SK-N-SH (cell line): ENCODE measurements at regions not wholly inside any gene's neighbourhood (a gene's known extent, or its start where the extent isn't known, plus 50 kb on each side); places are given as distances from the start of the nearest gene placed in this dataset.
A peak's percentile ranks its signal among the peaks of the same experiment; 100 is the strongest.

Experiments used
- CTCF ChIA-PET: fragments of 300-600, 350-600 bp; formaldehyde crosslinking; extraction: SDS; loops from one replicate; lab custom pipeline; 2021; lab: Yijun Ruan, JAX
- POLR2A ChIA-PET: fragments of 350-600 bp; sonication (Branson Sonifier 250); formaldehyde crosslinking; extraction: SDS; loops from one replicate; lab custom pipeline; 2020; ENCODE audit warnings: antibody characterized with exemption, inconsistent platforms; lab: Yijun Ruan, JAX
- DNase-seq: peaks from one replicate; pipeline ENCODE4 v3.0.0; 2012
- H2AFZ ChIP-seq: fragments of 200-600 bp; sonication (generic); 2 replicates; pipeline ENCODE4 v1.8.1; 2016; ENCODE audit warnings: antibody characterized with exemption, mild to moderate bottlenecking, low read depth
- H3F3A ChIP-seq: fragments of 200-600 bp; sonication (generic); replicated peaks from 2 replicates; pipeline ENCODE3; 2016; ENCODE audit warnings: antibody characterized with exemption, mild to moderate bottlenecking; ENCODE audit not compliant: insufficient read depth
- H3K27ac ChIP-seq, 2 experiments: fragments of 200-500 bp in 1 of 2; fragments of 200-600 bp in 1 of 2; sonication (Bioruptor generic) in 1 of 2; sonication (generic), shearing (Covaris generic) in 1 of 2; 2 replicates each; pipeline versions ENCODE4 v1.5.1 to v1.6.1; 2014 to 2016; ENCODE audit warnings: low read depth in 2 of 2, inconsistent platforms in 1 of 2, low read length in 1 of 2, mild to moderate bottlenecking in 1 of 2, mixed read lengths in 1 of 2
- H3K27me3 ChIP-seq: fragments of 200-600 bp; sonication (generic), shearing (Covaris generic); 2 replicates; pipeline ENCODE4 v1.6.1; 2016; ENCODE audit warnings: mixed run types; ENCODE audit not compliant: insufficient read depth
- H3K36me3 ChIP-seq, 2 experiments: fragments of 200-500 bp in 1 of 2; fragments of 200-600 bp in 1 of 2; sonication (Bioruptor generic) in 1 of 2; sonication (generic) in 1 of 2; replicated peaks in 1 of 2; 2 replicates each; pipeline versions ENCODE3 to v1.5.1; 2014 to 2016; ENCODE audit warnings: low read length in 1 of 2, mild to moderate bottlenecking in 1 of 2; ENCODE audit not compliant: insufficient read depth in 2 of 2, control insufficient read depth in 1 of 2
- H3K4me1 ChIP-seq, 2 experiments: fragments of 200-500 bp in 1 of 2; fragments of 200-600 bp in 1 of 2; sonication (Bioruptor generic) in 1 of 2; sonication (generic), shearing (Covaris generic) in 1 of 2; 2 replicates each; pipeline versions ENCODE4 v1.5.1 to v1.6.1; 2014 to 2016; ENCODE audit warnings: low read depth in 1 of 2, low read length in 1 of 2, mixed run types in 1 of 2; ENCODE audit not compliant: insufficient read depth in 2 of 2, control insufficient read depth in 1 of 2
- H3K4me2 ChIP-seq: fragments of 200-600 bp; sonication (generic), shearing (Covaris generic); 2 replicates; pipeline ENCODE4 v1.6.1; 2017; ENCODE audit warnings: mixed run types
- H3K4me3 ChIP-seq, 2 experiments: fragments of 200-500 bp in 1 of 2; fragments of 200-600 bp in 1 of 2; sonication (Bioruptor generic) in 1 of 2; sonication (generic), shearing (Covaris generic) in 1 of 2; 2 replicates each; pipeline versions ENCODE4 v1.5.1 to v1.8.1; 2014 to 2016; ENCODE audit warnings: low read depth in 2 of 2, inconsistent platforms in 1 of 2, low read length in 1 of 2, mild to moderate bottlenecking in 1 of 2, mixed read lengths in 1 of 2, moderate library complexity in 1 of 2
- H3K79me2 ChIP-seq: fragments of 200-600 bp; sonication (generic); 2 replicates; pipeline ENCODE4 v1.8.1; 2017; ENCODE audit warnings: mild to moderate bottlenecking; ENCODE audit not compliant: insufficient read depth
- H3K9ac ChIP-seq: fragments of 200-600 bp; sonication (generic); 2 replicates; pipeline ENCODE4 v1.6.1; 2017; ENCODE audit warnings: mixed run types
- H3K9me2 ChIP-seq: fragments of 200-600 bp; sonication (generic); 2 replicates; pipeline ENCODE4 v1.6.1; 2017; ENCODE audit warnings: mixed run types
- H3K9me3 ChIP-seq: fragments of 200-600 bp; sonication (generic); 2 replicates; pipeline ENCODE4 v1.6.1; 2017; ENCODE audit warnings: mixed run types, mild to moderate bottlenecking, moderate library complexity
- H4K20me1 ChIP-seq: fragments of 200-600 bp; sonication (generic); 2 replicates; pipeline ENCODE4 v1.6.1; 2017; ENCODE audit warnings: mild to moderate bottlenecking, mixed run types; ENCODE audit not compliant: insufficient read depth
- CHD2 ChIP-seq: fragments of 150-350 bp; IDR thresholded peaks from 2 replicates; pipeline ENCODE4 v1.6.1; 2018; ENCODE audit warnings: low read length; ENCODE audit not compliant: partially characterized antibody
- EP300 ChIP-seq, 2 experiments: IDR thresholded peaks; 2 replicates each; pipeline versions ENCODE4 v1.4.0 to v1.6.1; 2012; ENCODE audit warnings: borderline replicate concordance in 1 of 2, low read depth in 1 of 2, low read length in 1 of 2
- EZH2phosphoT487 ChIP-seq: fragments of 200-600 bp; sonication (generic); IDR thresholded peaks from 2 replicates; pipeline ENCODE4 v1.6.1; 2017; ENCODE audit warnings: low read depth, mixed run types, mild to moderate bottlenecking, antibody characterized with exemption, moderate library complexity, borderline replicate concordance
- GABPA ChIP-seq: IDR thresholded peaks from 2 replicates; pipeline ENCODE4 v1.4.0; 2012; ENCODE audit warnings: low read depth, mild to moderate bottlenecking
- JUND ChIP-seq: IDR thresholded peaks from 2 replicates; pipeline ENCODE4 v1.4.0; 2012
- NRF1 ChIP-seq: IDR thresholded peaks from 2 replicates; pipeline ENCODE4 v1.6.1; 2012; ENCODE audit warnings: low read depth, mild to moderate bottlenecking, low read length
- PBX3 ChIP-seq: IDR thresholded peaks from 2 replicates; pipeline ENCODE4; 2012
- POLR2AphosphoS5 ChIP-seq: IDR thresholded peaks from 2 replicates; pipeline ENCODE4 v1.6.1; 2012; ENCODE audit warnings: low read depth, low read length
- RAD21 ChIP-seq: IDR thresholded peaks from 2 replicates; pipeline ENCODE4 v1.6.1; 2012; ENCODE audit warnings: mild to moderate bottlenecking, low read length
- REST ChIP-seq: IDR thresholded peaks from 2 replicates; pipeline ENCODE4 v1.6.1; 2012; ENCODE audit warnings: mild to moderate bottlenecking, low read depth, low read length, moderate library complexity
- SMC3 ChIP-seq: IDR thresholded peaks from 2 replicates; pipeline ENCODE4 v1.6.1; 2012; ENCODE audit warnings: low read depth, low read length, improper control_type of control experiment
- TCF12 ChIP-seq: IDR thresholded peaks from 2 replicates; pipeline ENCODE4 v1.4.0; 2012
- YY1 ChIP-seq: IDR thresholded peaks from 2 replicates; pipeline ENCODE4 v1.4.0; 2012; ENCODE audit warnings: low read depth, mild to moderate bottlenecking
- WGBS: methylation state at CpG from one replicate; pipeline ENCODE4 v1.1.6; 2017; ENCODE audit warnings: low lambda C conversion rate; 5-methylcytosine and 5-hydroxymethylcytosine counted together
- TF ChIP-seq, protein P1 (sequence below): IDR thresholded peaks from 2 replicates; pipeline ENCODE4 v1.4.0; 2012; ENCODE audit warnings: low read depth
- TF ChIP-seq, protein P2 (sequence below): IDR thresholded peaks from 2 replicates; pipeline ENCODE4 v1.4.0; 2012; ENCODE audit warnings: low read depth, borderline replicate concordance

DNA sequence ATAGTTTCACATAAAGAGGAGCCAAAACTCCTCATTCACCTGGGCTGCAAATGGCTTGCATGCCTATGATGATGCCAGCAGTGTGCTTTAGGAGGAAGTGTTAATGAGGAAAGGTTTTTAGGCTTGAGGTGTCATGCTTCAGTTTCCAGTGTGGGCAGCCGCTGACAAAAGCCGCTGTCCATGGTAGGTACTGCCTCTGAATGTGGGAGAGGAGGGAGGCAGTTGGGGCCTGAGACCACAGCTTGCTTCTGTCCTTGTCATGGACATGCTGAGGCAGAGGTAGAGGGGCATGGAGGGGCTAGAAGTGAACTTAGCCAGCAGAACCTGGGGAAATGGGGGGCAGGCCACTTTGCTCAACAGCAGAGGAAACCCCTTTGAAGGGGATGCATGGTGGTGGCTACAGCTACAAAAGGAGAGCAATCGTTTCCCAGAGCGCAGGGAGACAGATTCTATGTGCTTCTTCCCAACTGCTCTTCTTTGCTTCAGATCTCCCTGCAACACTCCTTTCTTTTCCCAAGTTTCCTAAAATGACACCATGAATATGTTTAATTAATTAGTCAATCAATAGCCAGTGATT, 372.1 kb upstream of the CNR1 start:
- Histone ChIP-seq H2AFZ (no peak overlapping the region), H4K20me1 (no peaks in the 10 kb centered on the region), H3K36me3 (no peaks in the 10 kb centered on the region), H3F3A (no peaks in the 10 kb centered on the region), H3K9ac (no peak overlapping the region), H3K79me2 (no peaks in the 10 kb centered on the region), H3K4me1 (no peaks in the 10 kb centered on the region), H3K27ac (no peak overlapping the region), H3K4me2 (no peak overlapping the region), H3K9me3 (no peaks in the 10 kb centered on the region), H3K9me2 (no peaks in the 10 kb centered on the region), H3K4me3 (no peak overlapping the region)
- 52% methylated on average over 3 of the region's 4 CpGs for WGBS
- no peak for DNase-seq
- ChIA-PET POLR2A (no interaction called here), CTCF (no interaction called here)
- TF ChIP-seq, protein P1, sequence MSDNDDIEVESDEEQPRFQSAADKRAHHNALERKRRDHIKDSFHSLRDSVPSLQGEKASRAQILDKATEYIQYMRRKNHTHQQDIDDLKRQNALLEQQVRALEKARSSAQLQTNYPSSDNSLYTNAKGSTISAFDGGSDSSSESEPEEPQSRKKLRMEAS, result no peak
- TF ChIP-seq REST (peak; percentile 91), SMC3 (no peak)
- TF ChIP-seq, protein P2, sequence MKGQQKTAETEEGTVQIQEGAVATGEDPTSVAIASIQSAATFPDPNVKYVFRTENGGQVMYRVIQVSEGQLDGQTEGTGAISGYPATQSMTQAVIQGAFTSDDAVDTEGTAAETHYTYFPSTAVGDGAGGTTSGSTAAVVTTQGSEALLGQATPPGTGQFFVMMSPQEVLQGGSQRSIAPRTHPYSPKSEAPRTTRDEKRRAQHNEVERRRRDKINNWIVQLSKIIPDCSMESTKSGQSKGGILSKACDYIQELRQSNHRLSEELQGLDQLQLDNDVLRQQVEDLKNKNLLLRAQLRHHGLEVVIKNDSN, result no peak
- TF ChIP-seq, all 33 proteins: peak for 1
- H3K27me3 ChIP-seq, result no peaks in the 10 kb centered on the region

DNA sequence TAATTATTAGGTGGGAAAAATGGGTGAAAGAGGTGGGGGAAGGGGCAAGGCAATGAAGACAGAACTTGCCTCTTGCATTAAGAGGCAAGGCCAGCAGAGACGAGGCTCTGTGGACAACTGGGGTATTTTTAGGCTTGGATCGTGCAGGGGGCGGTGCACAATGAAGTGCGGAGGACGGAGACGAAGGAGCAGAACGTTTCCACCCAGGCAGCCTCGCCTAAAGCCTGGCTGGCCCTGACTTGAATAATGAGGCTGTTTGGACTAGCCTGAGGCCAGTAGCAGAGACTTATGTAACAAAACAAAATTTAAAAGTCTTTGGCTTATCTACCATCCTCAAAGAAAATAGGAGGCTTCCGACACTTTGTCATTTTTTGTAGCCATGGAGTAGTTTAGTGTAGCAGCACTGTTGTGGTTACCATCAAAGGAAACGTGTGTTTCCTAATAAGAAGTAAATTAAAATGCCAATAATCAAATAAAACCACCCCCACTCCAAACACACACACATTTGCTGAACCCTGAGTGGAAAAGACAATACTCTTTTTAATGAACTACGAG, 370.0 kb upstream of the CNR1 start:
- no peaks in the 10 kb centered on the region for H3F3A ChIP-seq
- no peaks in the 10 kb centered on the region for H4K20me1 ChIP-seq
- no peak for DNase-seq
- 37% methylated on average over 11 of the region's 11 CpGs for WGBS
- CTCF ChIA-PET, result no interaction called here
- no peaks in the 10 kb centered on the region for H3K36me3 ChIP-seq
- H3K4me3 ChIP-seq, result no peak overlapping the region
- H2AFZ ChIP-seq, result no peak overlapping the region
- no peak overlapping the region for H3K27ac ChIP-seq
- POLR2A ChIA-PET, result no interaction called here
- no peaks in the 10 kb centered on the region for H3K4me1 ChIP-seq
- no peak overlapping the region for H3K9ac ChIP-seq
- H3K27me3 ChIP-seq, result no peaks in the 10 kb centered on the region
- H3K79me2 ChIP-seq, result no peaks in the 10 kb centered on the region
- no peaks in the 10 kb centered on the region for H3K9me3 ChIP-seq
- H3K9me2 ChIP-seq, result no peaks in the 10 kb centered on the region
- no peak overlapping the region for H3K4me2 ChIP-seq
- TF ChIP-seq POLR2AphosphoS5 (no peak), EZH2phosphoT487 (no peak), EP300 (IDR thresholded peaks at IDR 0.05; ENCODE audit: borderline replicate concordance in 1 of 2, low read depth in 1 of 2, low read length in 1 of 2) (no peak), CHD2 (no peak), PBX3 (no peak), NRF1 (no peak), REST (no peak), TCF12 (no peak), RAD21 (no peak), GABPA (no peak), YY1 (no peak), JUND (no peak)
- TF ChIP-seq, protein P2, result no peak
